ENCODE measurements at regions not wholly inside any gene's neighbourhood (a gene's known extent, or its start where the extent isn't known, plus 50 kb on each side); places are given as distances from the start of the nearest gene placed in this dataset.
"Not testable (repeated sequence)": the region's sequence is repeated elsewhere in the genome, so short reads cannot be mapped to it uniquely, and the experiment has no call there.

DNA sequence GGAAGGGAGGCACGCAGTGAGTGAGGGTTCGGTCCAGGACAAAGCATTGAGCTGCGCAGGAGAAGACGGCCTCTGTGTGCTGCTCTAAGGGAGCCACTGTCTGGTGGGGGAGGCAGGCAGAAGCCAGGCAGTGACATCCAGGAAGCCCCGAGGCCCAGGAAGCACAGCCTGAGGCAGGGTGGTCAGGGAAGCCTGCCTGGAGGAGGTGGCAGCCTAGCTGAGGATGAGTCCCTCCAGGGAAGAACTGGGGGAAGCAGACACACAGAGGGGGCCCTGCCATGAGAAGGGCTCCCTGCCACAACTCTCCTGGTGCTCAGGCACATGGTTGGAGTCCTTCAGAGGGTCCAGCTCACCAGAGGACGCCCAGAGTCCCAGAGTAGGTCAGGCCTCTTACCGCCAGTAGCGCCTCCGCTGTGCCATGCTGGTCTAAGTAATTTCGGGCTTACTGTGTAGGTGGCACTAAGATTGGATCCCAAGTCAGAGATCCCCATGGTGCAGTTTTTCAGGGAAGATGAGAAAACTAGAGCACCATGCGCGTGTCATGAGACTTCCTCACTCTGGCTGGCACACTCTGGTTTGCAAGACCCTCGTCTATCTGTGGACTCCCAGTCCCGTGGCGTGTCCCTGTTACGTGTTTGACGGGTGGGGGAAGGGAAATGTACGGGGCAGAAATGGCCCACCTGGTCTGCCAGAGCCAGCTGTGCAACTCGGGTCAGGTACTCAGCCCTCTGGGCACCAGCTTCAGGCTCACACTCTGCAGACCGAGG, 887.2 kb downstream of the BRD1 start:
- DNase-seq, result no peak

DNA sequence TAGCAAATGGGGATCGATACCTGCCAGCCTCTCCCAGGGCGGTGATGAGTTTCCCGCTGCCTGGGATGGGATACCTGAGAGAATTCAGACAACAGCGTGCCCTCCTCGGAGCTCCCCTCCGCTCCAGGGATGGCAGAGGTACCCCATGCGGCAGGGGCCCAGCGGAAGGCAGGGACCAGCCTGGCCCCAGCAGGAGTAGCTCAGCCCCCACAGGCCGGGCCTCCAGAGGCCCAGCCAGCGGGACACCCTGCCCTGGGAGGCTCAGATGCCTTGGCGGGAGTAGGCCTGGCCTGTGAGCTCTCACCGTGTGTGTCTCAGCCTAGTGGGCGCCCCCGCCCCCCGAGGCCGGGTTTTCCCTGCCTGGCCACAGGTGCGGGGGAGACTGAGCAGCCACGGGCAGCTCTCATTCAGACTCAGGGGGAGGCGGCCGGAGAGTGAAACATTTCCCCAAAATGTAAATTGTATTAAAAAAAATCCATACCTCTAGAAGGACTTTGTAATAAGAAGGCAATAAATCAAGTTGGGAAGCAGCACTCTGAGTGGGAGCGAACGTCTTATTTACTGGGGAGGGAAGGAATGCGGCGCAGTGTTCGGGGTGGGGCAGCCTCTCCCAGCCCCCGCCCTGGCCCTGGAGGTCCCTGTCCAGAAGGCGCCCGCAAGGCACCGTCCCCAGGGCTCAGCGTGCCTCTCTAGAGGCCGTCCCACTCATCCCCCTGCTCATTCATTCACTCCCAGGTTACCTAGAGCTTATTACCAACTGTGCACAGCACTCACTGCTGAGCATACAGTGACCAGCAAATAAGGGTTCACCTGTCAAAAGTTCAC, 888.0 kb downstream of the BRD1 start:
- no peak for DNase-seq

DNA sequence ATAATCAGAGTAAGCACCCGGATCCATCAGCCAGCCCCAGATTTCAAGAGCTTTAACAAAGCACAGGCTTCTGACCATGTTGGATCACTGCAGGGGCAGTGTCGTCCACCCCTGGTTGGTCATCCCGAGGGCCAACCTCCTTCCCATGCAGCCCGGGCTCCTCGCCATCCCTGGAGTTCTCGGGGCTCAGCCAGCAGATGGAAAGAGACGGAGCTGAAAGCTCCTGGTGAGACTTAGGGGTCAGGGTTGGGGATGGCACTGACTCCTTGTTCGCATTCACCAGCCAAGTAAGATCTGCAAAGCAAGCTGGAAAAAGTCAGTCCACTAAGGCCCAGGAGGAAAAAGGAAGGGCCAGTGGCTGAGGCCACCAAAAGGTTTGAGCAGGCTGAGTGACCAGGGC, 888.9 kb downstream of the BRD1 start:
- no peak for DNase-seq

DNA sequence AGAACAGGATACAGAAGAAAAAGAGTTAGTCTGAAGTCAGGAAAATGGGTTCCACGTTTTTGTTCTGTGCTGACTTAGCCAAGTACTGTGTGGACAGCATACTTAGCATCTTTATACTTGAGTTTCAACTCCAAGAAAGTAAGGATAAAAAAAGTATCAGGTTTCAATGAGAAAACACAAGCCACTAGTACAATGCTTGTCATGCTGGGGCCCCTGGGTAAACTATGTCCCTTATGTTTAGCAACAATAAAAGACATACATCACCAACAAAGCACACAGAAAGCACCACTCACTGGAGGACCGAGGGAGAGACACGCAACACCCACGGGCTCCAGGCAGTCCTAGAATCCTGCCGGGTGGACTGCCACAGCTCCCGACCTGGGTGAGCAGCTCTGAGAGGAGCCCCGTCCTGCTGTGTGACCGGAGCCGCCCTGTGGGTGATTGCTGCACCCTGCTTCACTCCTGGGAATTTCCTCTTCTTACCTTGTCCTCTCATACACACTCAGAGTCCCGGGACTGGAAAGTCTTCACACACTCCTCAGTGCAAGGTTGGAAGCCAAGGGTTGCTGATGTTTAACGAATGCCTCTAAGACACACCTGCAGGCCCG, 890.5 kb downstream of the BRD1 start:
- no peak for DNase-seq

DNA sequence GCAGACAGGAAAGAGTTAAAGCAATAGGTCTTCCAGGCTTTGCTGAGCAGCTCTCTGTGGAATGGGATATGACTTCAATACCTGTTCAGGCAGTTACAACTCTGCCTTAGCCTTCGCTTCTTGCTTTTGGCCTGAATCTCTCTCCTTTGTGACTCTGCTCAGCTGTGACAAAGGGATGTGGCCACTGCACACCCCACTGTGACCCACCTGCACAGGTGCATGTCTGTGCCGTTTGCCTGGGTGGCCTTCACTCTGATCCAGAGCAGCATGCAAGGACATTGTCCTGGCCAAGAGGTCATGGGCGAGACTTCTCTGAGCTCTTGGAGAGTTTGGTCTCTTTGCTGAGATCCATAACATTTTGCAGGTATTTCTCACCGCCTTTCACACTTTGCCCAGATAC, 891.3 kb downstream of the BRD1 start:
- no peak for DNase-seq

DNA sequence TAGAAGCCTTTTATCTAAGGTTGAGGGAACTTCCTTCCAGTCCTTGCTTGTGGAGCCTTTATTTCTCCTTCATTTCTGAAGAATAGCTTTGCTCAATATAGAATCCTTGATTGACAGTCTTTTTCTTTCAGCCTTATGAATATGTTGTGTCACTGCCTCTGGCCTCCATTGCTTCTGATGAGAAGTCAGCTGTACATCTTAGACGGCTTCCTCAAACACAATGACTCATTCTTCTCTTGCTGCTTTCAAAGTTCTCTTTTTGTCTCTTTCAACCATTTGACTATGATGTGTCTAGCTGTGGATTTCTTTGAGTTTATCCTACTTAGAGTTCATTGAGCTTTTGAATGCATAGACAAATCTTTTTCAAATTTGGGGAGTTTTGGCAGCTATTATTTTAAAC, 893.2 kb downstream of the BRD1 start:
- DNase-seq, result no peak

DNA sequence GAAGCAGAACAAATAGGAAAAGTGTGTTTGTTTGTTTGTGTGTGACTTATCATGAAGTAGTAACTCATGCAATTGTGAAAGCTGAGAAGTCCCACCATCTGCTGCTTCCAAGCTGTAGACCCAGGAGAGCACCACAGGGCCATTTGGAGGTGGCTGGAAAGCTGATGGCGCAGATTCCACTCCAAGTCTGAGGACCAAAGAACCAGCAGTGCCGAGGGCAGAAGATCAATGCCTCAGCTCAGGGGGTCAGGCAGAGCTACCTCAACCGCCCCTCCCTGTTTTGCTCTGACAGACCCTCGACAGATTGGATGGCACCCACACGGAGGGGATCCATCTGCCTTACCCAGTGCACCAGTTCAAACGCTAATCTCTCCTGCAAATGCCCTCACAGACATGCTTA, 896.2 kb downstream of the BRD1 start:
- DNase-seq, result no peak

DNA sequence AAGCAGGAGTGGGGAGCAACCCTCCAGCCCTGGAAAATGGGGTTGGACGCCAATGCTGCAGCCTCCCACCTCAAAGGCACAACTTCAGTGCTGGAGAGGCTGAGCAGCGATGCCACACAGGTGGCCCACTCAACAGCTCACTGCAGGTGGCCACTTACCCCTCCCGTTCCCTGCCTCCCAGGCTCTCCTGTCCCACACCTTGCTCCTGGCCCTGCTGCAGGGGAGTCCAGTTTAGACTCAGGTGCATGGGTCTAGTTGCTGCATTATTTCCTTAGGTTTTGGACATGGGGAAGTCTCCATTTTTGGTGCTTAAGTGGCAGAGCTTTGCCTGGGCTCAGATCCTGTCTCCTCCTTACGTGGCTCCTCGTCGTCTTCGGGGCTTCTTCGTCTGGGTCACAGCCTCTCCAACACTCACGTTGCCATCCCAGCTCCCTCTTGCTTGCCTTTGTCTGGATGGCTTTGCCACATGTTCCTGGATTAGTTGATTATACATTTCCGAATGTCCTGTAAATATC, 898.3 kb downstream of the BRD1 start:
- no peak for DNase-seq

DNA sequence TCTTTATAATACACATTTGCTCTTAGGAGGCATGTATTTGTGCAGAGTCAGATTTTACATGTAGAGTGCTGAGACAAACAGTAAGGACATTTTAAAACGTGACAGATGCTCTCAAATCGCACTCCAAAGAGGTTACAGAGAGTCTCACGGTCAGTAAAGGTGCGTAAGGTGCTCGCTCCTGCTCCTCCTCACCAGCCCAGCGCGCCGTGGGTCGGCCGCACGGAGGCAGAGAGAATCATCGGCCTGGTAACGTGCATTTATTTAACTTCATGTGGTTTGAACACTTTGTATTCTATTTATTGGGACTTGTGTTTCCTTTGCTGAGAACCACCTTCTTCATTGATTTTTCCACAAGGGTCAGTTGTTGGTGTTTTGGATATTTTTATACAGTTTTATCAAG, 900.1 kb downstream of the BRD1 start:
- no peak for DNase-seq

DNA sequence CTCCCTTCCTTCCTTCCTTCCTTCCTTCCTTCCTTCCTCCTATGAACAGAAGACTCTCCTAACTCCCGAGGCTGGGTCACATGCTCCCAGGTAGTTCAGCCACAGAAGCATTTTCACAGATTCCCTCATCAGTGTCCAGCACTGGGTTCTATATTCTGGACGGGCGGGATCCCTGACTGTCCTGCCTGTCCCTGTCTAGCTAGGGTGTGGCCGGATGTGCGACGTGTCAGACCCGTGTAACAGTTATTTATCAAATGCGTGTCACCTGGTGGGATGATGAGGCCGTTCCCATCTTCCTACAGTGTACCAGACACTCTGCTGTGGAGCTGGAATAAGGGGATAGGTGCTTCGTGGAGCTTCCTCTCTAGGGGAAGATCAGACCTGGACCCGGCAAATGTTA, 901.0 kb downstream of the BRD1 start:
- no peak for DNase-seq

DNA sequence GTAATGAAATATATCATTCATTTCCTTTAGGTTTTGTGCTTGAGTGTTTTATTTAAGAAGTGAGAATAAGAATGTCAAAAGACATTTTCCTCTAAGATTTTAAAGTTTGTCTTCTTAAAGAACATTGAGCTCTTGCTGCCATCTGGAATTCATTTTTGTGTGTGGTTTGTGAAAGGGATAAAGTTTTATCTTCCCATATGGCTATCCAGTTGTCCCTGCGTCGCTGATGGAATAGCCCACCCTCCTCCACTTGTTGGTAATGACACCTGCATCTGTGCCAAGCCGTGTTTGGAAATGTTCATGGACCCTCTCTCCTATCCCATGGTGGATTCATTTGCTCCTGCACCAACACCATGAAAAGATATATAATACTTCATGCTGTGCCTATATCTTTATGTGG, 901.5 kb downstream of the BRD1 start:
- no peak for DNase-seq

DNA sequence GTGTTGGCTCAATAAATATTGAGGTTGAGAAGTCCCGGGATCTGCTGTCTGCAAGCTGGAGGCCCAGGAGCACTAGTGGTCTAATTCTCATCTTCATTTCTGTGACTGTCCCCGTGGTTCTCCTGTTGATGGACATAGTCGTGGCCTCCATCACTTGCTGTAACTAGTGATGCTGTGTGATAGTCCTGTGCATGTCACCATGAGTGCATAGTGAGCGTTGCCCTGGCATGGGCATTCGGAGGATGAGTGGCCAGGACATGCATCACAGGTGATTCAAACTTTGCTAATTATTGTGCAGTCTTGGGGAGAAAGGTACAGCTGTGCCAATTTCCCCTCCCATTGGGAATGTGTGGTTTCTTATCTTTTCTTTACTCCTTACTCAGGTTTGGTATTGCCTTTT, 902.2 kb downstream of the BRD1 start:
- DNase-seq, result no peak

DNA sequence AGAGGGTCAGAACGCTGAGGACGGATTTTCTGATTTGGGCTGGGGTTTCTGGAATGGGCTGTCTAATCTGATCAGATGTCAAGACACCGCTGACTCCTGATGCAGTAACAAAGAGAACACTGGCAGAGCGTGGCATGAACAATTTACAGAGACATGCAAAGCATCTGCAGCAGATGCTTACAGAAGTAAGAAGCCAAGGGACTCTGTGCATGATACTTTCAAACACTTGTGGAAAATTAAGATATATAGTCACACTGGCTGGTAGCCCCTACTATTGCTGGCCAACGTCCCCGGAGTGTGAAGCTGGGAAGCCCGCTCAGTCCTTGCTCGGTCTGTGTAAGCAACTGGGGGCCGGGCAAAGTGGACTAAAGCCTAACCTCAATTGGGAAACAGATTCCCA, 903.7 kb downstream of the BRD1 start:
- DNase-seq, result no peak

DNA sequence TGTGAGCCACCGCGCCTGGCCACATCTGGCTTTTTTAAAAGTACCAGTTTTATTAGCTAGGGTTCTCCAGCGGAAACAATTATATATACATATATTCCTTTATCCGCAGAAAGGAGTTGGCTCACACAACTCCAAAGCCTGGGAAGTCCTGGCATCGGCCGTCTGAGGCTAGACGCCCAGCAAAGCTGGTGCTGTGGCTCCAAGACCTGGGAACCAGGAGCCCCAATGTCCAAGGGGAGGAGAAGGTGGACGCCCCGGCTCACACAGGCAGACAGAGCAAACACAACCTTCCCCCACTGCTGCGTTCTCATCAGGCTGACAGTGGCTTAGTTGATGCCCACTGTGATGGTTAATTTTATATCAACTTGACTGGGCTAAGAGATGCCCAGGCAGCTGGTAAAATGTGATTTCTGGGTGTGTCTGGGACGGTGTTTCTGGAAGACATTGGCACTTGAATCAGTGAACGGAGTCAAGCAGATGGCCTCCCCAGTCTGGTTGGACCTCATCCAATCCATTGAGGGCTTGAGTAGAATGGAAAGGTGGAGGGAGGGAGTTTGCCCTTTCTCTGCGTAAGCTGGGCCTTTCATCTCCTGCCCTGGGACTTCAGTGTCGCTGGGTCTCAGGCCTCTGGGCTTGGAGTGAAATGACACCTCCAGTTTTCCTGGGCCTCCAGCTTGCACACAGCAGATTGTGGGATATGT, 904.4 kb downstream of the BRD1 start:
- DNase-seq, result no peak

DNA sequence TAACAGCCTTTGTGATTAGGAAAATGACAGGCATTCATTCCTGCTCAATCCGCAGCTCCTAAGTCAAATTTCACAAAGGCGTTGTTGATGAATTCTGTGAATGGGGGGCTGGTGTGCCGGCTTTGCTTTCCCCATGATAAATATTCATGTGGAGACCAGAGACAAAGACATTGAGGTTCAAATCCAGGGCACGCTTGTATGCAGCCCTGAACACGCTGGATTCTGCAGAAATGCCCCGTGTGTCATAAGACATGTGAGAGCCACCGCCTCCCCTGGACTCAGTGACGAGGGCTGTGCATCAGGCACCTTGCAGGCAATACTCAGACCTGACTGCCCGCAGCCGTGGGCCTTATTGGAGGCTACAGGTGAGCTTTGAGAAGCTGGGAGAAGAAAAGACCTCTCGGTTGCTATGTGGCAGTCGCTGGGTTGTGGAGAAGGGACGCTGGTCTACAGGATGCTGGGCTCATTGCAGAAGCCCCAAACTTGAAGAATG, 906.2 kb downstream of the BRD1 start:
- no peak for DNase-seq

DNA sequence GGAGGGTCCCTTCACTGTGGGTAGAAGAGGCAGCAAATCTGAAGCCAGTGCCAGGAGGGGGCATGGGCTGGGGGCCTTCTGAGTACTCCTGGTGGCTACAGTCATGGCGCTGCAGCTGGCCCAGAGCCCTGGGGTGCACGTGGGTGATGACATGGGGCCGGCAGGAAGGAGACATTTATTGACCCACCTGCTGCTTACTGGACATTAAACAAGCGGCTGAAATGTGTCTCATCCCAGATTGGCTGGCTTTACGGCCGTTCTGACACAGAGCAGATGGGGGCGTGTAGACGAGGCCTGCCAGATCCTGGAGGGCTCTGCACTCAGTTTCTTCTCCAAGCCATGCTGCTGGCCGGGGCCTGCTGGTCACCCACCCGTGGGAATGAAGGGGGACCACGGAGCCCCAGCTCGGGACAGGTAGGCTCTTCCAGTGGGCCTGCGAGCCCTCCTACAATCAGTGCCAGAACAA, 906.9 kb downstream of the BRD1 start:
- DNase-seq, result no peak

DNA sequence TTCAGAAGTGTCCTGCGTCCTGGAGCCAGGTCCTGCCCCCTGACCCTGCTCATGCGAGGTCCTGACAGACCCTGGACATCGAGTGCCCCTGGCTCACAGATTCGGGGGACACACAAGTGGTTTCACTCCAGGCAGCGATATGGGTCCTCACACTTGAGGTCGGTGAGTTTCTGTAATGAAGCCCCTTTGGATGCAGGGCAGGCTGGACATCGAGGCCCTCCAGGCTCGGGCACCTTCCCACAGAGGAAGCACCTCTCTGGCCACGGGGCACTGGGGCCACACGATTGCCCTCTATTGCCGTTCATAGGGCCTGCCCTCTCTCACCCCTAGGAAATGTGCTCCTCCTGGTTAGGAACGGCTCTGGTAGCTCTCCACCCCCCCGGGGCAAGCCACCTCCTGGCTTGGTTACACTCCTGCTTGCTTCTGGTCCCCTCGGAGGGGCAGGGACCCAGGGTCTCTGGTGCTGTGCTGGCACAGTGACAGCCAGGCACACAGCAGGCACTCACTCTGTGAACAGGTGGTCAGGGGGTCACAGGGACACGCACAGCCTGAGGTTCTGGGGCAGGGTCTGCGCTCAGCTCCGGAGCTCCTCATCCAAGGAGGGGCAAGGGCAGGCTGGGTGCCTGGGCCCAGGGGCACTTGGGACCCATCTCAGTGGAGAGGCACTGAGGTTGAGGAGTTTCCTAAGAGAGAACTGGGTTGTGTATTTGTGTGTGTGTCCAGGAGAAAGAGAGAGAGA, 907.7 kb downstream of the BRD1 start:
- DNase-seq, result no peak

DNA sequence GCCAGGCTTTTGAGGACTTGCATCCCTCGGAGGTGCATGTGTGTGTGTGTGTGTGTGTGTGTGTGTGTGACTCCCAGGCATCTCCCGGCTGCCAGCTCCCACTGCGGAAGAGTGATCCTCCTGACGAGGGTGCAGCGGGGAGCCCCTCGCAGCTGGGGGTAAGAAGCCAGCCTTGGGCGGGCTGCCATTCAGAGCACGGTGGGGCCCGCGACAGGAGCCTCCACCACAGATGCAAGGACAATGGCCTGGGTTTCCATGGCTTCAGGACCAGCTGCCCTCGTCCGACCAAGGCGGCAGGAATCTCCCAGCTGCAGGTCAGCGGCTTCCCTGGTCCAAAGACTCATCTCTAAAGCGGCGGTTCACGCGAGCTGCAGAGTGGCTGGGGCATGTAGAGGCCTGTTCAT, 908.5 kb downstream of the BRD1 start:
- DNase-seq, result no peak

DNA sequence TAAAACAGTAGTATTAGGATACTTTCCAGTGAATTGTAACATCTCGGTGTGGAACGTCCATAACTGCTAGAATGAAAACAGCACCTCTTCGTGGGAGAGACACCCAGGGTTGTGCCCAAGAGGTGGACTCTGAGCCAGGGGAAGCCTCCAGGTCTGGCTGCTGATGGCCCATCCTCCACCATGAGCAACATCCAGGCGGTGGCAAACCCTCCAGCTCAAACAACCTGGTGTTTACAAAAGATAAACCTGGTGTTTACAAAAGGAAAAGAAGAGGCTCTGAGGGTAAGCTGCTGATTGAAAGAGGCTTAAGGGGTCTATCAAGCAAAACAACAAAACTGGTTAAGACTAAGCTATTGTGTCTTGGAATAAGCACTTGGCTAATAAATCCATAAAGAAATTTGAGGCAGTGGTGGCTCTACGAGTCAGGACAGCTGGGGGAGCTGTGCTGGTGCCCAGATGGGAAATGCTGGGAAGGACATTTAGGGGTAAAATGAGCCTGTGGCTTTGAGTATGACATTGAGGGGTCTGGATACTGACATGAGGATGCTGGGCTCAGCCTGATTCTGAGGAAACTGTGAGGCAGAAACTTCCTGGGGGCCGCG, 909.0 kb downstream of the BRD1 start:
- no peak for DNase-seq

DNA sequence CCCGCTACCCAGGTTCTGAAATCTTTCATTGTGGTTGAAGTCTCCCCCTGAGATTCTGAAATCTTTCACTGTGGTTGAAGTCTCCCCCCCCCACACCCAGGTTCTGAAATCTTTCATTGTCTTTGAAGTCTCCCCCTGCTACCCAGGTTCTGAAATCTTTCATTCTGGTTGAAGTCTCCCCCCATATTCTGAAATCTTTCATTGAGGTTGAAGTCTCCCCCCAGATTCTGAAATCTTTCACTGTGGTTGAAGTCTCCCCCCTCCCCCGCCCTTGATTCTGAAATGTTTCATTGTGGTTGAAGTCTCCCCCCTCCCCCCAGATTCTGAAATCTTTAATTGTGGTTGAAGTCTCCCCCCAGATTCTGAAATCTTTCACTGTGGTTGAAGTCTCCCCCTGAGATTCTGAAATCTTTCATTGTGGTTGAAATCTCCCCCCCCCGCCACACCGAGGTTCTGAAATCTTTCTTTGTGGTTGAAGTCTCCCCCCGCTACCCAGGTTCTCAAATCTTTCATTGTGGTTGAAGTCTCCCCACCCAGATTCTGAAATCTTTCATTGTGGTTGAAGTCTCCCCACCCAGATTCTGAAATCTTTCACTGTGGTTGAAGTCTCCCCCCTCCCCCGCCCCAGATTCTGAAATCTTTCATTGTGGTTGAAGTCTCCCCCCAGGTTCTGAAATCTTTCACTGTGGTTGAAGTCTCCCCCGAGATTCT, 915.2 kb downstream of the BRD1 start:
- not testable (repeated sequence) for DNase-seq

DNA sequence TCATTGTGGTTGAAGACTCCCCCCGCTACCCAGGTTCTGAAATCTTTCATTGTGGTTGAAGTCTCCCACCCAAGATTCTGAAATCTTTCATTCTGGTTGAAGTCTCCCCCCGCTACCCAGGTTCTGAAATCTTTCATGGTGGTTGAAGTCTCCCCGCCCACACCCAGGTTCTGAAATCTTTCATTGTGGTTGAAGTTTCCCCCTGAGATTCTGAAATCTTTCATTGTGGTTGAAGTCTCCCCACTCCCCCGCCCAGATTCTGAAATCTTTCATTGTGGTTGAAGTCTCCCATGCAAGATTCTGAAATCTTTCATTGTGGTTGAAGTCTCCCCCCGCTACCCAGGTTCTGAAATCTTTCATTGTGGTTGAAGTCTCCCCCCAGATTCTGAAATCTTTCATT, 916.0 kb downstream of the BRD1 start:
- DNase-seq, result not testable (repeated sequence)
